GM18858 (cell line): ENCODE measurements at regions not wholly inside any gene's neighbourhood (a gene's known extent, or its start where the extent isn't known, plus 50 kb on each side); places are given as distances from the start of the nearest gene placed in this dataset.
"Not testable (repeated sequence)": the region's sequence is repeated elsewhere in the genome, so short reads cannot be mapped to it uniquely, and the experiment has no call there.

ENCODE experiments used
- ATAC-seq: cut with Tn5 transposase; IDR thresholded peaks from one replicate; pipeline ENCODE4 v1.9.1; 2021; ENCODE audit not compliant: unreplicated experiment

DNA sequence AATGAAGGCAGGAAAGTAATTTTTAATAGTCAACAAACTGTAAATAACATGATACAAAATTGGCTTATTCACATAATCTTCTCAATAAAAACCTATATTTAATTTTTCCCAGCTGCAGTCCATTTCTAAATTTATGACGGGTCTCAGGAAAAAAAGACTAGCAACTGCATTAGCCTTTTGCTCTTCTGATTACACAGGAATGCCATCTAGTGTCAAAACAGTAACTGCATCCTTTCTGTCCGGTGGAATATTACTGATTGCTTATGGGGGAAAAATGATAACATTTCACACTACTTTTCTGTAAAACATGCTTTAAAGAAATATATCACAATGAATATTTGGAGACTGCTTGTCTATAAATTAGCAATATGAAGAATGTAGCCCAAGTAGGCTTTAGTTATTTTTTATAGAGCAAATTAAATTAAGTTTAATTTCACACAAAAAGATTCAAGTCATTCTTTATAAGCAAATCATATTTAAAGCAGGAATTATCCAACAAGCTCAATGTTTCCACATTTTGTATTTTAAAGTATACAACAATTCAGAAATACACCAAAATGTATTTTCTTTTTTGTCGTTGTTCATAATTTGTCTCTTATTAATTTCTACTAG, 534.7 kb downstream of the CDH10 start:
- no peak for ATAC-seq

DNA sequence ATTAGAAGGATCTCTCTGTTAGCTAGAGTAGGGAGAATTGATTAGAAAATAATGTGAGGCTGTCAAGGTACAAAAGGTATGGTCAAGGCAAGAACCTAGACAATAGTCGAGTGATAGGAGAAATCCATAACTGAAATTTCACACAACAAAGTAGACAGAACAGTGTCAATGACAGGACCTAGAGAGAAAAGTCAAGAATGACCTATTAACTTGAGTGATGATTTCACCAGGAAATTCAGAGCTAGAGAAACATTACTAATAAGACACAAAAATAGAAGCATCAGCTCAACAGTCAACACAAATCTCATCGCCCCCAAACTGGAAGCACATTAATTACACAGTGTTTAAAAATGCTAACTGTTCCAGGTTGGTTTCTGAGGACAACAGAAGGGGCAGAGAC, 532.4 kb downstream of the CDH10 start:
- no peak for ATAC-seq

DNA sequence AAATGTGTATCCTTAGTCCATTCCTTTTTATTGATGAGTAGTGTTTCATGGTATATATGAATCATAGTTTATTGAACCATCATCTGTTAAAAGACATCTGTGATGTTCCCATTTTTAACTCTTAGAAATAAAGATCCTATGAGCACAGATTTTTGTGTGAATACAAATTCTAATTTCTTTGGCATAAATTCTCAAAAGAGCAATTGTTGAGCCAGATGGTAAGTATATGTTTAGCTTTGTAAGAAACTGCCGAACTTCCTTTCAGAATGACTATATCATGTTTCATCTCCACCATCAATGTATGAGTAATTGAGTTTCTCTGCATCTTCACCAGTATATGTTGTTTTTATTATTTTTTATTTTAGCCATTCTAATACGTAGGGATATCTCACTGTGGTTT, 526.4 kb downstream of the CDH10 start:
- ATAC-seq, result no peak

DNA sequence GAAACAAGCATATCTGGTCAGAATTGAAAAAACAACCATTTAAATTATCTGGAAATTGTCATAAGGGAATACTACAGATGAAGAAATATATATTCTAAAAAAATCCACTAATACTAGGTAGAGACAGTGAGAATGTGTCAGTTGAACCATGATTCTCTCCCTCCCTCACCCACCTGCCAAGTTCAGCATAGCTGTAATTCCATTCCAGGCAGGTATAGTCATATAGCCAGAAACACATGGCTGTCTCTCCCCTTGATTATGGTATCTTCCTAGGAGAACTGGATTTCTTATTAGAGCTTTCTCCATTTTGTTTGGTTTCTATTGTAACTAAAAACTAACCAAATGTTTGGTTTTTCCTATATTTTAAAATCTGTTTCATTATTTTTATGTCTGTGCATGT, 509.2 kb downstream of the CDH10 start:
- ATAC-seq, result no peak

DNA sequence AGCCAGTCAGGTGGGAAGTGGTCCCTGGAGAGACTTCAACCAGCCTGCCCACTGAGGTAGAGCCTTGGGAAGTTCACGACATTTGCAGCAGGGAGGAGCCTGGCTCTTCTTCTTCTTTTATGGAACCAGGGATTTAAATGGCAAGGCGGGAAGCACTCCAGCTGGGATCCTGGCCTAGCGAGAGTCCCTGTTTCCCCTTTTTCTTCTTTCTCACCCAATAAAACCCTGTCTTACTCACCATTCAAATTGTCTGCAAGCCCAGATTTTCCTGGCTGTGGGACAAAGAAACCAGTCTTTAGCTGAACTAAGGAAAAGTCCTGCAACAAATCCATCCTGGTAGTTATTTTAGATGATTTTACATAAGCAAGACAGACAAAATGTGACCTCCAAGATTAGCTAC, 503.7 kb downstream of the CDH10 start:
- no peak for ATAC-seq

DNA sequence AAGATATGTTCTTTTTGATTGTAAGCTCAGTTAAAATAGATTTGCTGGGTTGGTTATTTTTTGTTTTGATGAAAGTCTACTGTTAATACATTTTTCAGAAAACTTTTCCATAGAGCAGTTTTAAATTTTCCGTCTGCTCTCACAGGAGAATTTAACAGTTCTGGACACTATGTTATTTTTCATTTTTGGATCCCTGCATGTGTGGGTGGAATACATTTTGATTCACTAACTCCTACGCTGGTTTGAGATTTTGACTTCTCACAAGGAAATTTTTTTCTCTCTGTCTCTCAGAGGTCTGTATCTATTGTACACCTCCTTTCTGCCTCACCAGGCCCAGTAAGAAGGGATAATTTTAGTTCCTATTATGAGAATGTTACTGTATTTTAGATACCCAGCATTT, 502.4 kb downstream of the CDH10 start:
- ATAC-seq, result no peak

DNA sequence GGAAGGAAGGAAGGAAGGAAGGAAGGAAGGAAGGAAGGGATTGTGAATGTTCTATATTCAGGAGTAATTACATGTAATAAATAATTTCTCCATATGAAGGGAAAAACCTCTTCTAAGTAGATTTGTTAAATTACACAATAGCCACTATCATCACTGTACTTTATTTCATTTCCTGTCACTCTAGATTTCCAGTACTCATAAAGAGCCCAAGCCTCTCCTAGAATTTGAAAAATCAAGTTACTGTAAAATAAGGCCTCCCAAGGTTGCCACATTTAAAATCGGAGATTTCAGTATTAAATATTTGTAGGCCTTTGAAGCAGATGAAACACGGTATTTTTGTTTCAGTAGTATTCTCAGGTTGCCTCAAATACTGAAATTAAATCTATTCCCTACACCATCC, 499.0 kb downstream of the CDH10 start:
- no peak for ATAC-seq

DNA sequence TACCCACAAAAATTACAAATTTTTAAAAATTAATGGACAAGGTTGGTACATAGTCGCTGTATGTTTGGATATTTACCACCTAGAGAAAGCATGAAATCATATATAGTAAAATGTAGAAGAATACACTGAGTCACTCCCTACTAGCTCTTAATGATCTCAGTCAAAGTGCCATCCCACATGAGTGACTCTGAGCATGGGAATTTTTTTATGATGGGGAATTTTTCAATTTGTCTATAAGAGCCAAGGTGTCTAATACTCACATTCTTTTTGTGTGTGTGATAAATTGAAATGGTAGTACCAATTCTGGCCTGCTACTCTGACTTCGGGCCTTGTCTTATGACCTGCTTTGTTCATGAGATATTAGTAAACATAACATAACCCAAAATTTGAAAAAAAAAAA, 483.2 kb downstream of the CDH10 start:
- no peak for ATAC-seq

DNA sequence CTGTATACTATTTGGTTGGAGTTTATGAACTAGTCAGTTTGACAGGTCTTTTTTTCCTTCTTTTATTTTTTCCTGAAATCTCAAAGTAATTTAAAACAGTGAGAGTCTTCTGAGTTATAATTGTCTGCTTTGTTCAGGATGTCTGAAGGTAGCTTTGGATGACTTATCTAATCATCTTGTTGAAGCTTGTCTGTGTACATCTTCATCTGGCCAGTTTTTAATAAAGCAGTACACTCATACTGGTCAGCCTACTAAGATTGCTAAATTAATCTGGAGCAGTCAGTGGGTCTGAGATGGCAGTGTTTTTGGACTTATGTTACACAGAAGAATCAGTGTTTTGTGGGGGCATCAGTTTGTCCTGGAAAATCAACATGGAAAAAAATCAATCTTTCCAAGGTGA, 482.4 kb downstream of the CDH10 start:
- no peak for ATAC-seq

DNA sequence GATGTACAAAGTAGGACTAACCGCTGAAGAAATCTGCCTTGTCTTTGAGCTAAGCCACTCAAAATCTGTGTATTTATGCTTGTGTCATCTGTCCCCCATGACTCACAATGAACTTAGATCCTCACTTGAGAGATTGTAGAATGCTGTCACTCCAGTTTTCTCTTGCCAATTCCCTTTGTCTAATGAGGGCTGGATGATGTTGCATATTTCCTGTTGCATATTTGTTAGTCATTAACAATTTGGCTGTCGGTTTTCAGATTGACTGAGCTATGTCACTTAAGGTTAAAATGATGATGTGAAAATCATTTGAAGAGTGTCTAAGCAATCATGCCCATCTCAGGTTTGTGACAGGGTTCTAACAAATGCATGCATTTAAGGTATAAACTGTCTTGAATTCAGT, 481.7 kb downstream of the CDH10 start:
- no peak for ATAC-seq

DNA sequence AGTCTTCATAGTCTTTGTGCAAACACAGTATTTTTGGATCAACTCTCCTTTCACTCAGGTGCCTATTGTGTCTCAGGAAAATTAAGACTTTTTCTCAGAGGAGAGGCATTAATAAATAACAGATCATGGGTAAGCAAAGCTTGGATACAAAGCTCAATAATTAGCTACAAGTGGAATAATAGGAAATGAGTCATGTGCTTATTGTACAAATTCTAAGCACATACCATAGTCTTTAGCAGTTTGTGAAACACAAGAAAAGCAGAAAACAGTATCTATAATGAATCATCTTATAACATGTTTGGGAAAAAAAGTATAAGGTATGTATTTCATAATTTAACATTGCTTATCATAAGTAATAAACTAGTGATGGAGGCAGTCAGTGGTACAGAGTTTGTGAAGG, 477.0 kb downstream of the CDH10 start:
- ATAC-seq, result no peak

DNA sequence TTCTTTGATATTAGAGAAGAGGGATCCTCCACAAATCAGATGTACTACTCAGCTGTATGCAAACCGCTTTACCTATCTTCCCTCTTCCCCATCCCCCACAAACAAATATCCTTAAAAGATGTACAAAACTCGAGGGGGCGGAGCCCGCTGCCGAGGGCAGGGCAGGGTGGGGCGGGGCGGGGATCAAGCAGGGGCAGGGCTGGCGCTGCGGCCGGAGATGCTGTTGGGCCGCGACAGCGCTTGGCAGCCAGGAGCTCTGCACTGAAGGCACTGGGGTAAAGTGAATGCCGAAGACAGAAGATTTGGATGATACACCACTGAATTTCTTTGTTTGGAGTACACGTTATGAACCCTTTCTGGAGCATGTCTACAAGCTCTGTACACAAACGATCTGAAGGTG, 474.8 kb downstream of the CDH10 start:
- ATAC-seq, result no peak

DNA sequence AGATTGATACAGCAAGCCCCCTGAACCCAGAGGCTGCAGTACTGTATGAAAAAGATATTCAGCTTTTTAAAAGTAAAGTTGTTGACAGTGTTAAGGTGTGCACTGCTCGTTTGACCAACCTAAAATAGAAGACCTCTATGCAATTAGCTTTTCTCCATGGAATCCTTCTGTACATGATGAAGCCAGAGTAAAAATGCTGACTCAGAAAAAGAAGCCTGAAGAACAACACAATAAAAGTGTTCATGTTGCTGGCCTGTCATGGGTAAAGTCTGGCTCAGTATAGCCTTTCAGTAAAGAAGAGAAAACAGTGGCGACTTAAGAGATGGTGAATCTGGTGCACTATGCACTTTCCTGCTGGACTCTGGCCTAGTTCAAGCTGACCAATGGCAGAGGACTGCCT, 473.8 kb downstream of the CDH10 start:
- not testable (repeated sequence) for ATAC-seq

DNA sequence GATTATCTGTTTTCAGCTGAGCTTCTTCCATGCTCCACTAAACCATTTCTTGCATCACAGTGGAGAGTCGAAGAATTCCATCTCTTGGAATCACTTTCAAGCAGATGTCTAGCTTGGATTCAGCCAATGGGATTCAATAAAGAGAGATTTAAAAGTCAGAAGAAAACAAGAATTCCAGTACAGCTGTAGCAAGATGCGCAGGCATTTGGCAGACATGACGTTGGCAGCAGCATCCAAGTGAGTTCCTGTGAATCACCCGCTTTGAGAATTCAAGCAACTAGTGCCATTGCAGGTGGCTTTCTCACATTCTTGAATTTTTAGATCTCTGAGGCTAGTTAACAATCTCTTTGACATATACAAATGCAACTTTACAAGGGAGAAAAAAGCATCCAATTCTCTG, 467.0 kb downstream of the CDH10 start:
- ATAC-seq, result no peak

DNA sequence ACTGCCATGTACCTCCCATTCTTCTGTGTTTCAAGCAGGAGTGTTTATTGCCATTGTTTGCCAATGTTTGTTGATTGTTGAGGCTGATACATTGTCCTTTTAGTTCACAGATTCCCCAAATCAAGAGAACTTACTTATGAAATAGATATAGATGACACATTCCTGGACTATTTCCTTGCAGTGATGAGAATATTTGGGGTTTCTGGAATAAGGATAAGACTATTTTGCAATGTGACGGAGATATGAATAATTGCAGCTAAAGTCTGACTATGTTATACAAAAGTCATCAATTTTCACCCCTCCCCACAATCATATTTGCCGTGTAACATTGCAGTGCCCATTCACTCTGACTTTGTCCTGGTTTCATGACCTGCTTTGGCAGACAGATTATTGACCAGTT, 460.8 kb downstream of the CDH10 start:
- ATAC-seq, result no peak

DNA sequence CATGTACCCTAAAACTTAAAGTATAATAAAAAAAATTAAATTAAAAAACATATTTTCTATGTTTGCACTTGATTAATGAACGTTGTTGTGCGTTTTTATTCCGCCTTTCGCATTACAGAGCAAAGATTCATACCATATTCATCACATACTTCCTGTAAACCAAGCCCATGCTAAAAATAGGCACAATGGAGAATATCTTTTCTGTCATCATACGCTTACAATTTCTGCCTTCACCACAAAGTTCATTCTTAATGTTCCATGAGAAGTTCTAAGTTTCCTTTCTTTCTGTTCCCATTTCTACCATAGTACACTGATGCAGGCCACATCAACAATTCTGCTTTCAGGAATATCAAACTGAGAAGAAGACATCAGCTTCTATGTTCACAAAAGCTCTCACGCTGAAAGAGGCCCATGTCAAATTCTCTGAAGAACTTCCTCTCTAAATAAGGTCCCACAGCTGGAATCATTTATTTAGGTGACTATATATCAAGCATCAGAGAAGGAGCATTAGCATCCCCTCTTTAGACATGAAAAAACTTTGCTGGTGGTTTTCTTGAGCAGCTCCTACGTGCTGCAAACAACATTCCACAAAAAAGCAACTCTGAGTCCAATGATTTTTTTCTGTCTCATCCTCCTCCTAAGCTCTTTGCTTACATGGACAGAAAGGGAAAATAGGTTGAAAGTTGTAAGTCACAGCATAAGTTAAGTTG, 456.4 kb downstream of the CDH10 start:
- ATAC-seq, result no peak

DNA sequence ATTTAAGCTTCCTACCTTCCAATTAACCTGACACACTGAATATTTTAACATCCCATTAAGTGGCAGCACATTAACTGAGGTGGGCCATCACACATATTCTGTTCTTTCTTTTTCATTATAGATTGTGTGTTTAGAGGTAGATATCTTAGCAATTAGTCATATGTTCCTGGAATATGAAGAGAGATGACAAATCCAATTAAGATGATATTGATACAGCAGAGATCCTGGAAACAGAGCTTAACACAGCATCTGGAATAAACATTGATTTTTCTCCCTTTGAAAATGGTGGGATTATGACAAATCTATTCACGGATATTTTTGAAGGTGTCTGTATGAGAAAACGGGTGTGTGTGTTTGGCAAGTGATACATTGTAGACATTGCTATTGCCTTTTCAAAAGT, 448.0 kb downstream of the CDH10 start:
- no peak for ATAC-seq

DNA sequence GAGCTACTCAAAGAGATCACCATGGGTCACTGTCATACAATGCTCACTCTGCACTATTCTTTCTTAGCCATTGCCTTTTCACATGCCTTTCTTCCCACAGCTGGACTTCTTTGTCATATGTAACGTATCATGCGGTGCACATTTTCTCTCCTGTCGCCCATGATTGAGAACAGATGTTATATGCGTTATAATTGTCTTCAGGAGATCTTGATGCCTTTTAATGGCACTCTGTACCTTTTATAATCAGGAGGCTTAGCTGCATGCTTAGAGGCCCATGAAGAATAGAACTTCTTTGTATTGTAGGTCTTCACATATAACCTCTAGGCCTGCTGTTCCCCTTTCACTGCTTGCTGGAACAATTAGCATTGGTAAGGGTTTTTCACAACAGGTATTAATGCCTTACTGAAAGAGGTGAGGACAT, 436.1 kb downstream of the CDH10 start:
- ATAC-seq, result no peak

DNA sequence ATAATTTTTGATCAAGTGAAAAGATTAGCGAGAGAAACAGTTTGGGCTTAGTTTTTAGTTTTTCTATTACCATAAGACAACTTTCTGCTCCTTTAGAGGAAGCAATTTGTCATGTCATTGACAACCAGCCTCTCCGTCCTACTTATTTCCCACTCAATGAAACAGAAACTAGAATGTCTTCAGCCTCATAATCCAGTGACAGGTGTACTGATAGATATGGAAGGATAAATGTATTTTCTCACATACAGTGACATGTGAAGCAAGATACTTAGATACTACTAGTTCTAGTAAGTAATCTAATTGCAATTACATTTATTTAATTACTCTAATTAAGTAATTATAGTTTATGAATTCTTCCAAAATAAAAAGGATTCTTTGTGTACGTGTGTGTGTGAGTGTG, 429.7 kb downstream of the CDH10 start:
- no peak for ATAC-seq

DNA sequence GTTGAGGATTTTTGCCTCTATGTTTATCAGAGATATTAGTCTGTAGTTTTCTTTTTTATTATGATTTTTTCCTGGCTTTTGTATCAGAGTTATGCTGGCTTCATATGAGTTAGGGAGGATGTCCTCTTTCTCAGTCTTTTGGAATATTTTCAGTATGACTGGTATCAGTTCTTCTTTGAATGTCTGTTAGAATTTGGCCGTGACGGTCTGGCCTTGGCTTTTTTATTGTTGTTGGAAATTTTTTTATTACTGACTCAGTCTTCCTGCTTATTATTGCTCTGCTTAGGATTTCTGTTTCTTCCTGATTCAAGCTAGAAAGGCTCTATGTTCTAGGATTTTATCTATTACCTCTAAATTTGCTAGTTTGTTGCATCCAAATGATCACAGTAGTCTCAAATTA, 421.9 kb downstream of the CDH10 start:
- no peak for ATAC-seq

DNA sequence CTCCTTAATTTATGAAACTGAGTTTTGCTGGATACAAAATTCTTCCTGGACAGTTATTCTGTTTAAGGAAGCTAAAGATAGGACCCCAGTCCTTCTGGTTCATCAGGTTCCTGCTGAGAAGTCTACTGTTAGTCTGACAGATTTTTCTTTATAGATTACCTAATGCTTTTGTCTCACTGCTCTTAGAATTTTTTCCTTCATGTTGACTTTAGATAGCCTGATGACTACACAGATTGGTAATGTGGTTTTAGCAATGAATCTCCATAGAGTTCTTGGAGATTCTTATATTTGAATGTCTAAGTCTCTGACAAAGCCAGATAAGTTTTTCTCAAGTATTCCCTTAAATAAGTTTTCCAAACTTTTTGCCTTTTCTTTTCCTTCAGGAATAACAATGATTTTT, 419.7 kb downstream of the CDH10 start:
- ATAC-seq, result no peak

DNA sequence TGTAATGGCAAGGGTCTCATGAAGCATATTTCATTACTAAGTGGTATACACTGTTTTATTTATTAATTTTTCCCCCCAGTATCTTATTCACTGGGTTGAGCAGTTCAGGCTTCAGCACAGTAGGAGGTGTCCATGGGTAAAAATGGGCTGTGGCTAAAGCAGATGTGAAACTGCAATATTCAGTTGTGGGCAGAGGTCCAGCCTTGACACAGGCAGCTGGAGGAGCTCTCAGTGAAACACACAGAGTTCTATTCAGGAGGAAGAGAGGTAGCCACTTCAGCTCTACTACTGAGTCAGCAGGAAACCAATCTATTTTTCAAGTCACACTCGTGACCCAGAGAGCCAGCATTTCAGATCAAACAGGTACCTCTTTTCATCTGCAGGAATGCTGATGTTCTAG, 418.3 kb downstream of the CDH10 start:
- ATAC-seq, result no peak

DNA sequence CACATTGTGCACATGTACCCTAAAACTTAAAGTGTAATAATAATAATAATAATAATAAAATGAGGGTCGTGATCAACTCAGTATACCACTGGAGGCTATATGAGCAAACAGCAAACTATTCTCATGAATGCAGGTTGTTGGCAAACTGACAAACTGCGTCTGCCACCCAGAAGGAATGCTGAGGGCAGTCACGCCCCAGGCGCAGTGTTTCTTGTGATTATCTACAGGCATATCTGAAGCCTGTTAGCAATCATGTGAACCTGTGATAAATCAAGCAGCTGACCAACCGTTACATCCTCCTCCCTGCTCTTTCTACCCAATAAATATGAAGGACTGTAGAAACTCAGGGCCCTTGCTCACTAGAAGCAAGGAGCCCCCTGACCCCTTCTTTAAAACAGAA, 416.9 kb downstream of the CDH10 start:
- ATAC-seq, result not testable (repeated sequence)
